H1 (cell line): ENCODE measurements at regions not wholly inside any gene's neighbourhood (a gene's known extent, or its start where the extent isn't known, plus 50 kb on each side); places are given as distances from the start of the nearest gene placed in this dataset.

ENCODE experiments used
- CTBP2 ChIP-seq: IDR thresholded peaks from 2 replicates; pipeline ENCODE4 v1.7.0; 2011; ENCODE audit warnings: borderline replicate concordance, mild to moderate bottlenecking, moderate library complexity, mixed read lengths, low read length; ENCODE audit not compliant: insufficient read depth, insufficient read length
- RFX5 ChIP-seq: IDR thresholded peaks from 2 replicates; pipeline ENCODE4 v1.6.1; 2011; ENCODE audit warnings: low read depth, low read length, improper control_type of control experiment, borderline replicate concordance
- RNF2 ChIP-seq: fragments of 200-900, 300-1000 bp; sonication (generic); IDR thresholded peaks from 2 replicates; pipeline ENCODE4 v1.7.1; 2016; ENCODE audit warnings: borderline replicate concordance, low read depth, mild to moderate bottlenecking, antibody characterized with exemption, low read length; ENCODE audit not compliant: poor library complexity, severe bottlenecking; ENCODE audit errors: missing control alignments

GRCh38 chr22:34475886-34476285, 555.6 kb upstream of the LARGE1 start (continued):
- TF ChIP-seq RFX5 = no peak
- no peak for TF ChIP-seq CTBP2
- TF ChIP-seq RNF2 = no peak
